ENCODE measurements at regions not wholly inside any gene's neighbourhood (a gene's known extent, or its start where the extent isn't known, plus 50 kb on each side); places are given as distances from the start of the nearest gene placed in this dataset.
"Not testable (repeated sequence)": the region's sequence is repeated elsewhere in the genome, so short reads cannot be mapped to it uniquely, and the experiment has no call there.

GRCh38 chr15:22237891-22238275 is 157.6 kb downstream of the OR4M2 start (continued):
- TF ChIP-seq JUNB (IDR thresholded peaks at IDR 0.05; ENCODE audit: unreplicated experiment) (no peak), ZNF114 (CRISPR knock-in tag; IDR thresholded peaks at IDR 0.05) (no peak), POLR2AphosphoS5 (IDR thresholded peaks at IDR 0.05; ENCODE audit: low read depth) (no peak), EZH2phosphoT487 (IDR thresholded peaks at IDR 0.05; ENCODE audit: unreplicated experiment) (no peak), STAT1 (IDR thresholded peaks at IDR 0.05; ENCODE audit: unreplicated experiment) (no peak), CREB1 (CRISPR knock-in tag; IDR thresholded peaks at IDR 0.05; ENCODE audit: low read depth) (no peak), EZH2 (IDR thresholded peaks at IDR 0.05; ENCODE audit: low read depth, unreplicated experiment) (no peak)

DNA sequence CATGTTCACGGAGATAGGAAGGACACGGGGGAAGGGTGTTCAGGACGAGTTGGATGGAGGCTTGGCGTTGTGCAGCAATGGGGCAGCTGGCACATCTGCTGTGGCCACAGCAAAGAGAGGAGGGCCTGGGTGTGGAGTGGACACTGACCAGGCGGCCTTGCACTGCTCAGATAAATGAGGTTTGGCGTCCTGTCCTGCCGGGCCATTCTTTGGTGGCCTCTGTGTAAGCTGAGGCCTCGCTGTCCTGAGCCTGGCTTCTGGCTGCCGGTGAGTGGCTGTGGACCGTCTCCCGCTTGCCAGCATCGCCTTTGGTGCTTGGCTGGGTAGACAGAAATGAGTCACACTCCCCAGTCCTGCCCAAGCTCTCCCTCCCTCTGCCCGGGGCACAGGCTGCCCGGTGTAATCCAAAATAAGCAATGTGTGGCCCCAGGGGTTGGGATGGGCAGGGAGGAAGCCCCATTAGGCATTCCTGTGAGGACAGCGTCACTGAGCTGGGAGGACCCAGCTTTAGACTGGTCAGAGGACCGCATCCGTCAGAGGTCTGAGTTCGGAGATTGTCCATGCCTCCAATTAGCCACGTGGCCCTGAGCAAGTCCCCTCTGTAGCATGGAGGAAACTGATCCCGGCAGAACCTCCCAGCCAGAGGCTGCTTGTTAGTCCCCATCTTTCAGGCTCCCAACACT is 158.1 kb downstream of the OR4M2 start:
- Mint-ChIP-seq H3K9me3 (peaks cover 100% of the 10 kb centered on the region), H3K36me3 (ENCODE audit: low read depth) (peaks cover 78% of the 10 kb centered on the region), H3K27me3 (ENCODE audit: insufficient read depth, low read depth, poor library complexity) (peaks cover 14% of the 10 kb centered on the region)
- H3K27me3 ChIP-seq (ENCODE audit: insufficient read depth); H3K4me2 ChIP-seq; H3K4me1 ChIP-seq (ENCODE audit: insufficient read depth); H3K79me2 ChIP-seq (replicated peaks; ENCODE audit: insufficient read depth); H3K4me1 Mint-ChIP-seq; ATAC-seq; H3F3A ChIP-seq (replicated peaks; ENCODE audit: low read depth); H2AFZ ChIP-seq; H3K4me3 ChIP-seq; H4K20me1 ChIP-seq (replicated peaks; ENCODE audit: insufficient read depth); H3K4me3 Mint-ChIP-seq; H3K27ac ChIP-seq (ENCODE audit: low read depth); H3K9me2 ChIP-seq (ENCODE audit: insufficient read depth); DNase-seq (ENCODE audit: low spot score); H3K27ac Mint-ChIP-seq: not testable (repeated sequence)
- peaks cover 26% of the 10 kb centered on the region for H3K36me3 ChIP-seq (ENCODE audit: insufficient read depth)

DNA sequence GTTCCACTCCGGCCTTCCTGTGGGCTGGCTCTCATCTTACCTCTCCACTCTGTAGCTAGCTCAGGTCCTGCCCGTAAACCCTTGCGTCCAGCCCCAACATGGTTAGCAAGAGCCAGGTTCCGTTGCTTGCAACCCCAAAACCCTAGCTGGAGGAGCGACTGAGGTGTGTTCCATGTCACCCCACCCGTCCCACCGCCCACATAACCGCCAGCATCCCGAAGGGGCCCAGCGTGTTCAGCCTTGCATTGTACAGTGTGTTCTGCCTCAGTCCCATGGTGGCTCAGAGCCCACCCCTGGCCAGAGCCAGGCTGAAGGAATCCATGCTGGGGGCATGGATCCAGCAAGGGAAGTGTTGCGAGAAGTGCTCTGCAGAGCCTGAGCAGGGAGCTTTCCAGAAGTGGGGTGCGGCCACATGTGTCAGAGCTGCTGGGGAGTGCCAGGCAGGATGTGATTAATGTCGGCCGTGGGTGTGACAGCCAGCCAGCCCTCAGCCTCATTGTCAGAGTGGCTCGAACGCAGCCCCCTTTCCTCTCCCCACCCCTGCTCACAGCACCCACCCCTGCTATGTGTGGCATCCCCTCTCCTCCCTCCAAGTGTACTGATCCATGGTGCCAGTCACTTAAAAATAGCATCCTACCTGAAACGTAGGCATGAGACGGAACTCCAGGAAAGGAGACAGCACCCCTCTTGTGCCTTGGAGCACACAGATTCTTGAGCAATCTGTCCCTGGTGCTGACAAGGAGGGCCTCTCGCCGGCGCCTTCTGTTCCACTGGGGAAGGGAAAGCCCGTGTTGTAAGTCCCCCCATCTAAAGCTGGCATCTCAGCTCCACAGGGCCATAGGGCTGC is 158.9 kb downstream of the OR4M2 start:
- not testable (repeated sequence) for H3K4me3 ChIP-seq; H3K27ac ChIP-seq (ENCODE audit: low read depth); H3K9me2 ChIP-seq (ENCODE audit: insufficient read depth); ATAC-seq; DNase-seq (ENCODE audit: low spot score); H3K4me2 ChIP-seq; H3F3A ChIP-seq (replicated peaks; ENCODE audit: low read depth); H4K20me1 ChIP-seq (replicated peaks; ENCODE audit: insufficient read depth); H2AFZ ChIP-seq; H3K4me1 ChIP-seq (ENCODE audit: insufficient read depth); H3K27ac Mint-ChIP-seq; H3K4me1 Mint-ChIP-seq; H3K27me3 ChIP-seq (ENCODE audit: insufficient read depth); H3K4me3 Mint-ChIP-seq; H3K79me2 ChIP-seq (replicated peaks; ENCODE audit: insufficient read depth)
- H3K36me3 ChIP-seq (ENCODE audit: insufficient read depth) = peaks cover 30% of the 10 kb centered on the region
- H3K36me3 Mint-ChIP-seq (ENCODE audit: low read depth) = peaks cover 79% of the 10 kb centered on the region
- H3K9me3 Mint-ChIP-seq = peaks cover 100% of the 10 kb centered on the region
- H3K27me3 Mint-ChIP-seq (ENCODE audit: insufficient read depth, low read depth, poor library complexity) = peaks cover 17% of the 10 kb centered on the region

DNA sequence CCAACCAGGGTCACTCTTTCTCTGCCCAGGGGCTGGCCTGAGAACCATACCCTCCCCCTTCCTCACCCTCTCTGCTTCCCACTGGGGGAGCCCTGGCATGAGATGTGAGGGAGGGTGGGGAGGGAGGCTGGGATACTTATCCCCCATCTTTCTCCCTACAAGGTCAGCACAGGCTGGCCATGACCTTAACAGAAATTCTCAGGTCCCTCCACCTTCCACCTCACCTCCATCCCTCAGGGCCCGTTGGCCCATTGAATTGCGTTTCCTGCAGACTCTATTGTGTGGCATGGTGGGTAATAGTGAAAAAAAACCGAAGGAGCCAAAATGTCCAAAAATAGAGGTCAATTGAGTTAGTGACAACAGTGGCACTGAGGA is 159.5 kb downstream of the OR4M2 start:
- H3F3A ChIP-seq (replicated peaks; ENCODE audit: low read depth) = no peaks in the 10 kb centered on the region
- H4K20me1 ChIP-seq (replicated peaks; ENCODE audit: insufficient read depth) = no peaks in the 10 kb centered on the region
- no peak overlapping the region for H3K27ac ChIP-seq (ENCODE audit: low read depth)
- DNase-seq (ENCODE audit: low spot score) (no peak), ATAC-seq (no peak)
- Mint-ChIP-seq H3K36me3 (ENCODE audit: low read depth) (peaks cover 81% of the 10 kb centered on the region), H3K4me1 (no peaks in the 10 kb centered on the region; the same call in 2 of the 3 replicates), H3K27ac (no peak overlapping the region), H3K4me3 (no peak overlapping the region), H3K27me3 (ENCODE audit: insufficient read depth, low read depth, poor library complexity) (peaks cover 17% of the 10 kb centered on the region), H3K9me3 (peaks cover 100% of the 10 kb centered on the region)
- H3K9me2 ChIP-seq (ENCODE audit: insufficient read depth) = no peaks in the 10 kb centered on the region
- 0 out of 2 replicates have a peak, but pooled peaks cover 8% of the 10 kb centered on the region for H3K27me3 ChIP-seq (ENCODE audit: insufficient read depth)
- no peaks in the 10 kb centered on the region for H3K4me1 ChIP-seq (ENCODE audit: insufficient read depth)
- peaks cover 31% of the 10 kb centered on the region for H3K36me3 ChIP-seq (ENCODE audit: insufficient read depth)
- H3K4me2 ChIP-seq = no peak overlapping the region
- H3K4me3 ChIP-seq = no peak overlapping the region
- H3K79me2 ChIP-seq (replicated peaks; ENCODE audit: insufficient read depth) = no peaks in the 10 kb centered on the region
- no peak overlapping the region for H2AFZ ChIP-seq
- no peak for TF ChIP-seq NANOG (IDR thresholded peaks at IDR 0.05; ENCODE audit: borderline replicate concordance)
- TF ChIP-seq, protein P1, sequence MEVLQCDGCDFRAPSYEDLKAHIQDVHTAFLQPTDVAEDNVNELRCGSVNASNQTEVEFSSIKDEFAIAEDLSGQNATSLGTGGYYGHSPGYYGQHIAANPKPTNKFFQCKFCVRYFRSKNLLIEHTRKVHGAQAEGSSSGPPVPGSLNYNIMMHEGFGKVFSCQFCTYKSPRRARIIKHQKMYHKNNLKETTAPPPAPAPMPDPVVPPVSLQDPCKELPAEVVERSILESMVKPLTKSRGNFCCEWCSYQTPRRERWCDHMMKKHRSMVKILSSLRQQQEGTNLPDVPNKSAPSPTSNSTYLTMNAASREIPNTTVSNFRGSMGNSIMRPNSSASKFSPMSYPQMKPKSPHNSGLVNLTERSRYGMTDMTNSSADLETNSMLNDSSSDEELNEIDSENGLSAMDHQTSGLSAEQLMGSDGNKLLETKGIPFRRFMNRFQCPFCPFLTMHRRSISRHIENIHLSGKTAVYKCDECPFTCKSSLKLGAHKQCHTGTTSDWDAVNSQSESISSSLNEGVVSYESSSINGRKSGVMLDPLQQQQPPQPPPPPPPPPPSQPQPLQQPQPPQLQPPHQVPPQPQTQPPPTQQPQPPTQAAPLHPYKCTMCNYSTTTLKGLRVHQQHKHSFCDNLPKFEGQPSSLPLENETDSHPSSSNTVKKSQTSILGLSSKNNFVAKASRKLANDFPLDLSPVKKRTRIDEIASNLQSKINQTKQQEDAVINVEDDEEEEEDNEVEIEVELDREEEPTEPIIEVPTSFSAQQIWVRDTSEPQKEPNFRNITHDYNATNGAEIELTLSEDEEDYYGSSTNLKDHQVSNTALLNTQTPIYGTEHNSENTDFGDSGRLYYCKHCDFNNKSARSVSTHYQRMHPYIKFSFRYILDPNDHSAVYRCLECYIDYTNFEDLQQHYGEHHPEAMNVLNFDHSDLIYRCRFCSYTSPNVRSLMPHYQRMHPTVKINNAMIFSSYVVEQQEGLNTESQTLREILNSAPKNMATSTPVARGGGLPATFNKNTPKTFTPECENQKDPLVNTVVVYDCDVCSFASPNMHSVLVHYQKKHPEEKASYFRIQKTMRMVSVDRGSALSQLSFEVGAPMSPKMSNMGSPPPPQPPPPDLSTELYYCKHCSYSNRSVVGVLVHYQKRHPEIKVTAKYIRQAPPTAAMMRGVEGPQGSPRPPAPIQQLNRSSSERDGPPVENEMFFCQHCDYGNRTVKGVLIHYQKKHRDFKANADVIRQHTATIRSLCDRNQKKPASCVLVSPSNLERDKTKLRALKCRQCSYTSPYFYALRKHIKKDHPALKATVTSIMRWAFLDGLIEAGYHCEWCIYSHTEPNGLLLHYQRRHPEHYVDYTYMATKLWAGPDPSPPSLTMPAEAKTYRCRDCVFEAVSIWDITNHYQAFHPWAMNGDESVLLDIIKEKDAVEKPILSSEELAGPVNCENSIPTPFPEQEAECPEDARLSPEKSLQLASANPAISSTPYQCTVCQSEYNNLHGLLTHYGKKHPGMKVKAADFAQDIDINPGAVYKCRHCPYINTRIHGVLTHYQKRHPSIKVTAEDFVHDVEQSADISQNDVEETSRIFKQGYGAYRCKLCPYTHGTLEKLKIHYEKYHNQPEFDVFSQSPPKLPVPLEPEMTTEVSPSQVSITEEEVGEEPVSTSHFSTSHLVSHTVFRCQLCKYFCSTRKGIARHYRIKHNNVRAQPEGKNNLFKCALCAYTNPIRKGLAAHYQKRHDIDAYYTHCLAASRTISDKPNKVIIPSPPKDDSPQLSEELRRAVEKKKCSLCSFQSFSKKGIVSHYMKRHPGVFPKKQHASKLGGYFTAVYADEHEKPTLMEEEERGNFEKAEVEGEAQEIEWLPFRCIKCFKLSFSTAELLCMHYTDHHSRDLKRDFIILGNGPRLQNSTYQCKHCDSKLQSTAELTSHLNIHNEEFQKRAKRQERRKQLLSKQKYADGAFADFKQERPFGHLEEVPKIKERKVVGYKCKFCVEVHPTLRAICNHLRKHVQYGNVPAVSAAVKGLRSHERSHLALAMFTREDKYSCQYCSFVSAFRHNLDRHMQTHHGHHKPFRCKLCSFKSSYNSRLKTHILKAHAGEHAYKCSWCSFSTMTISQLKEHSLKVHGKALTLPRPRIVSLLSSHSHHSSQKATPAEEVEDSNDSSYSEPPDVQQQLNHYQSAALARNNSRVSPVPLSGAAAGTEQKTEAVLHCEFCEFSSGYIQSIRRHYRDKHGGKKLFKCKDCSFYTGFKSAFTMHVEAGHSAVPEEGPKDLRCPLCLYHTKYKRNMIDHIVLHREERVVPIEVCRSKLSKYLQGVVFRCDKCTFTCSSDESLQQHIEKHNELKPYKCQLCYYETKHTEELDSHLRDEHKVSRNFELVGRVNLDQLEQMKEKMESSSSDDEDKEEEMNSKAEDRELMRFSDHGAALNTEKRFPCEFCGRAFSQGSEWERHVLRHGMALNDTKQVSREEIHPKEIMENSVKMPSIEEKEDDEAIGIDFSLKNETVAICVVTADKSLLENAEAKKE (CRISPR knock-in tag; IDR thresholded peaks at IDR 0.05) = no peak
- no peak for TF ChIP-seq ZNF114 (CRISPR knock-in tag; IDR thresholded peaks at IDR 0.05)

All from GM23338 (cell line).